ENCODE measurements at regions not wholly inside any gene's neighbourhood (a gene's known extent, or its start where the extent isn't known, plus 50 kb on each side); places are given as distances from the start of the nearest gene placed in this dataset.

- Histone ChIP-seq H3K4me3 (ENCODE audit: low read length) (no peak overlapping the region), H3K9me3 (ENCODE audit: control insufficient read depth, insufficient read depth, low read length) (no peaks in the 10 kb centered on the region), H3K27me3 (ENCODE audit: control insufficient read depth, insufficient read depth, low read length) (no peaks in the 10 kb centered on the region), H3K27ac (ENCODE audit: low read length) (no peak overlapping the region), H3K4me1 (ENCODE audit: control insufficient read depth, insufficient read depth, low read length) (no peaks in the 10 kb centered on the region), H3K36me3 (ENCODE audit: control insufficient read depth, insufficient read depth, low read length) (no peaks in the 10 kb centered on the region)
- no CpG with 5 or more reads among the region's 1 CpG for WGBS (ENCODE audit: insufficient coverage, insufficient read length)
- no peak for DNase-seq (ENCODE audit: low read depth, low spot score)
Measured at GRCh38 chr5:9957214-9957613, 292.5 kb downstream of the ATPSCKMT start.

- no peak for DNase-seq (ENCODE audit: low read depth, low spot score)
- no peak overlapping the region for H3K4me3 ChIP-seq (ENCODE audit: low read length)
- no peaks in the 10 kb centered on the region for H3K4me1 ChIP-seq (ENCODE audit: control insufficient read depth, insufficient read depth, low read length)
- H3K36me3 ChIP-seq (ENCODE audit: control insufficient read depth, insufficient read depth, low read length) = no peaks in the 10 kb centered on the region
- no peaks in the 10 kb centered on the region for H3K27me3 ChIP-seq (ENCODE audit: control insufficient read depth, insufficient read depth, low read length)
- H3K9me3 ChIP-seq (ENCODE audit: control insufficient read depth, insufficient read depth, low read length) = no peaks in the 10 kb centered on the region
- no peak overlapping the region for H3K27ac ChIP-seq (ENCODE audit: low read length)
Measured at GRCh38 chr5:9956725-9957124, 293.0 kb downstream of the ATPSCKMT start.

- no peak overlapping the region for H3K4me3 ChIP-seq (ENCODE audit: low read length)
- no peak for DNase-seq (ENCODE audit: low read depth, low spot score)
- H3K4me1 ChIP-seq (ENCODE audit: control insufficient read depth, insufficient read depth, low read length) = no peaks in the 10 kb centered on the region
- no CpG with 5 or more reads among the region's 3 CpGs for WGBS (ENCODE audit: insufficient coverage, insufficient read length)
- H3K27ac ChIP-seq (ENCODE audit: low read length) = no peak overlapping the region
- no peaks in the 10 kb centered on the region for H3K36me3 ChIP-seq (ENCODE audit: control insufficient read depth, insufficient read depth, low read length)
- H3K9me3 ChIP-seq (ENCODE audit: control insufficient read depth, insufficient read depth, low read length) = no peaks in the 10 kb centered on the region
- H3K27me3 ChIP-seq (ENCODE audit: control insufficient read depth, insufficient read depth, low read length) = no peaks in the 10 kb centered on the region
Measured at GRCh38 chr5:9955586-9955985, 294.1 kb downstream of the ATPSCKMT start.

- no peaks in the 10 kb centered on the region for H3K36me3 ChIP-seq (ENCODE audit: control insufficient read depth, insufficient read depth, low read length)
- no peak overlapping the region for H3K4me3 ChIP-seq (ENCODE audit: low read length)
- no CpG with 5 or more reads among the region's 2 CpGs for WGBS (ENCODE audit: insufficient coverage, insufficient read length)
- no peak overlapping the region for H3K27ac ChIP-seq (ENCODE audit: low read length)
- DNase-seq (ENCODE audit: low read depth, low spot score) = no peak
- H3K4me1 ChIP-seq (ENCODE audit: control insufficient read depth, insufficient read depth, low read length) = no peaks in the 10 kb centered on the region
- no peaks in the 10 kb centered on the region for H3K27me3 ChIP-seq (ENCODE audit: control insufficient read depth, insufficient read depth, low read length)
- no peaks in the 10 kb centered on the region for H3K9me3 ChIP-seq (ENCODE audit: control insufficient read depth, insufficient read depth, low read length)
Measured at GRCh38 chr5:9954869-9955268, 294.8 kb downstream of the ATPSCKMT start.

GRCh38 chr5:9953691-9954090 lies 296.0 kb downstream of the ATPSCKMT start:
- DNase-seq (ENCODE audit: low read depth, low spot score) = no peak
- no peaks in the 10 kb centered on the region for H3K36me3 ChIP-seq (ENCODE audit: control insufficient read depth, insufficient read depth, low read length)
- H3K4me3 ChIP-seq (ENCODE audit: low read length) = no peak overlapping the region
- H3K27me3 ChIP-seq (ENCODE audit: control insufficient read depth, insufficient read depth, low read length) = no peaks in the 10 kb centered on the region
- no peaks in the 10 kb centered on the region for H3K9me3 ChIP-seq (ENCODE audit: control insufficient read depth, insufficient read depth, low read length)
- H3K27ac ChIP-seq (ENCODE audit: low read length) = no peak overlapping the region
- WGBS (ENCODE audit: insufficient coverage, insufficient read length) = no CpG with 5 or more reads among the region's 2 CpGs
- no peaks in the 10 kb centered on the region for H3K4me1 ChIP-seq (ENCODE audit: control insufficient read depth, insufficient read depth, low read length)

GRCh38 chr5:9951865-9952516 lies 297.7 kb downstream of the ATPSCKMT start:
- no CpG with 5 or more reads among the region's 6 CpGs for WGBS (ENCODE audit: insufficient coverage, insufficient read length)
- DNase-seq (ENCODE audit: low read depth, low spot score) = no peak
- H3K9me3 ChIP-seq (ENCODE audit: control insufficient read depth, insufficient read depth, low read length) = no peaks in the 10 kb centered on the region
- H3K27ac ChIP-seq (ENCODE audit: low read length) = no peak overlapping the region
- no peak overlapping the region for H3K4me3 ChIP-seq (ENCODE audit: low read length)
- H3K27me3 ChIP-seq (ENCODE audit: control insufficient read depth, insufficient read depth, low read length) = no peaks in the 10 kb centered on the region
- H3K4me1 ChIP-seq (ENCODE audit: control insufficient read depth, insufficient read depth, low read length) = no peaks in the 10 kb centered on the region
- H3K36me3 ChIP-seq (ENCODE audit: control insufficient read depth, insufficient read depth, low read length) = no peaks in the 10 kb centered on the region

- Histone ChIP-seq H3K27me3 (ENCODE audit: control insufficient read depth, insufficient read depth, low read length) (no peaks in the 10 kb centered on the region), H3K4me1 (ENCODE audit: control insufficient read depth, insufficient read depth, low read length) (no peaks in the 10 kb centered on the region), H3K27ac (ENCODE audit: low read length) (no peak overlapping the region), H3K9me3 (ENCODE audit: control insufficient read depth, insufficient read depth, low read length) (no peaks in the 10 kb centered on the region), H3K4me3 (ENCODE audit: low read length) (no peak overlapping the region), H3K36me3 (ENCODE audit: control insufficient read depth, insufficient read depth, low read length) (no peaks in the 10 kb centered on the region)
- WGBS (ENCODE audit: insufficient coverage, insufficient read length) = no CpG with 5 or more reads among the region's 5 CpGs
- no peak for DNase-seq (ENCODE audit: low read depth, low spot score)
Measured at GRCh38 chr5:9947944-9948343, 301.7 kb downstream of the ATPSCKMT start.

GRCh38 chr5:9947225-9947714 lies 302.4 kb downstream of the ATPSCKMT start:
- DNase-seq (ENCODE audit: low read depth, low spot score) = no peak
- Histone ChIP-seq H3K9me3 (ENCODE audit: control insufficient read depth, insufficient read depth, low read length) (no peaks in the 10 kb centered on the region), H3K27me3 (ENCODE audit: control insufficient read depth, insufficient read depth, low read length) (no peaks in the 10 kb centered on the region), H3K4me3 (ENCODE audit: low read length) (no peak overlapping the region), H3K36me3 (ENCODE audit: control insufficient read depth, insufficient read depth, low read length) (no peaks in the 10 kb centered on the region), H3K4me1 (ENCODE audit: control insufficient read depth, insufficient read depth, low read length) (no peaks in the 10 kb centered on the region), H3K27ac (ENCODE audit: low read length) (no peak overlapping the region)
- WGBS (ENCODE audit: insufficient coverage, insufficient read length) = no CpG with 5 or more reads among the region's 6 CpGs

- no peaks in the 10 kb centered on the region for H3K9me3 ChIP-seq (ENCODE audit: control insufficient read depth, insufficient read depth, low read length)
- no peaks in the 10 kb centered on the region for H3K4me1 ChIP-seq (ENCODE audit: control insufficient read depth, insufficient read depth, low read length)
- no peak overlapping the region for H3K27ac ChIP-seq (ENCODE audit: low read length)
- no peaks in the 10 kb centered on the region for H3K36me3 ChIP-seq (ENCODE audit: control insufficient read depth, insufficient read depth, low read length)
- DNase-seq (ENCODE audit: low read depth, low spot score) = no peak
- H3K4me3 ChIP-seq (ENCODE audit: low read length) = no peak overlapping the region
- no peaks in the 10 kb centered on the region for H3K27me3 ChIP-seq (ENCODE audit: control insufficient read depth, insufficient read depth, low read length)
Measured at GRCh38 chr5:9932770-9933169, 302.6 kb upstream of the TAS2R1 start.

- no peak for DNase-seq (ENCODE audit: low read depth, low spot score)
- no peaks in the 10 kb centered on the region for H3K4me1 ChIP-seq (ENCODE audit: control insufficient read depth, insufficient read depth, low read length)
- H3K36me3 ChIP-seq (ENCODE audit: control insufficient read depth, insufficient read depth, low read length) = no peaks in the 10 kb centered on the region
- H3K27ac ChIP-seq (ENCODE audit: low read length) = no peak overlapping the region
- H3K9me3 ChIP-seq (ENCODE audit: control insufficient read depth, insufficient read depth, low read length) = no peaks in the 10 kb centered on the region
- WGBS (ENCODE audit: insufficient coverage, insufficient read length) = no CpG with 5 or more reads among the region's 10 CpGs
- no peak overlapping the region for H3K4me3 ChIP-seq (ENCODE audit: low read length)
- no peaks in the 10 kb centered on the region for H3K27me3 ChIP-seq (ENCODE audit: control insufficient read depth, insufficient read depth, low read length)
Measured at GRCh38 chr5:9930156-9930555, 300.0 kb upstream of the TAS2R1 start.

- no CpG with 5 or more reads among the region's 6 CpGs for WGBS (ENCODE audit: insufficient coverage, insufficient read length)
- Histone ChIP-seq H3K9me3 (ENCODE audit: control insufficient read depth, insufficient read depth, low read length) (no peaks in the 10 kb centered on the region), H3K27me3 (ENCODE audit: control insufficient read depth, insufficient read depth, low read length) (no peaks in the 10 kb centered on the region), H3K4me3 (ENCODE audit: low read length) (no peak overlapping the region), H3K36me3 (ENCODE audit: control insufficient read depth, insufficient read depth, low read length) (no peaks in the 10 kb centered on the region), H3K27ac (ENCODE audit: low read length) (no peak overlapping the region), H3K4me1 (ENCODE audit: control insufficient read depth, insufficient read depth, low read length) (no peaks in the 10 kb centered on the region)
- DNase-seq (ENCODE audit: low read depth, low spot score) = no peak
Measured at GRCh38 chr5:9928326-9928725, 298.2 kb upstream of the TAS2R1 start.

Measured in iPS DF 6.9 (cell line).